BJ (cell line): ENCODE measurements at regions not wholly inside any gene's neighbourhood (a gene's known extent, or its start where the extent isn't known, plus 50 kb on each side); places are given as distances from the start of the nearest gene placed in this dataset.

Experiments
- CTCF ChIA-PET: fragments of 350-600 bp; formaldehyde crosslinking; extraction: SDS; loops from one replicate; lab custom pipeline; 2021; ENCODE audit warnings: antibody characterized with exemption, inconsistent platforms; lab: Yijun Ruan, JAX
- POLR2A ChIA-PET: fragments of 300-600 bp; sonication (Branson Sonifier 250); formaldehyde crosslinking; extraction: SDS; loops from one replicate; lab custom pipeline; 2021; ENCODE audit warnings: antibody characterized with exemption; lab: Charles Lee
- DNase-seq: peaks from one replicate; pipeline ENCODE4 v3.0.0-alpha.2; 2011; ENCODE audit warnings: low read depth
- H3K27me3 ChIP-seq: 2 replicates; pipeline ENCODE4 v1.6.0; 2011; ENCODE audit warnings: low read length; ENCODE audit not compliant: control insufficient read depth, insufficient read depth
- H3K36me3 ChIP-seq: 2 replicates; pipeline ENCODE4 v1.5.1; 2011; ENCODE audit warnings: low read length; ENCODE audit not compliant: control insufficient read depth, insufficient read depth
- H3K4me3 ChIP-seq: 2 replicates; pipeline ENCODE4 v1.5.1; 2011; ENCODE audit warnings: low read depth, mild to moderate bottlenecking, control low read depth, low read length
- TF ChIP-seq, protein P1 (sequence below): IDR thresholded peaks from 2 replicates; pipeline ENCODE4 v1.5.1; 2011; ENCODE audit warnings: low read depth, mild to moderate bottlenecking, control low read depth, inconsistent platforms, low read length, moderate library complexity; ENCODE audit not compliant: insufficient read depth

DNA sequence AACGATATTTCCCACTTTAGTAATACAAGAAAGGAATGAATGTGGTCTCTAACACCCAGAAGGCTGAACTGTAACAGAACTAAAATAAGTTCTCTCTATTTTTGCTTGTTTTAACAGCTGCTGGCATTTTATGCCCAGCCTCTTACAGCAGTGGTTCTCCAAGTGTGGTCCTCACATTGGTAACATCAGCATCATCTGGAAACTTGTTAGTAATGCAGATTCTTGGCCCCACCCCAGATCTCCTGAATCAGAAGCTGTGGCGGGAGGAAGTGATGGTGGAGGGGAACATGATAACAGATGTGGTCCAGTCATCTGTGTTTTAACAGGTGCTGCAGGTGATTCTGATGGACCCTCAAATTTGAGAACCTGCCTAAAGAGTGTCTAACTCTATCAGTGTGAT lies 170.1 kb downstream of the TMEM26 start:
- TF ChIP-seq, protein P1, sequence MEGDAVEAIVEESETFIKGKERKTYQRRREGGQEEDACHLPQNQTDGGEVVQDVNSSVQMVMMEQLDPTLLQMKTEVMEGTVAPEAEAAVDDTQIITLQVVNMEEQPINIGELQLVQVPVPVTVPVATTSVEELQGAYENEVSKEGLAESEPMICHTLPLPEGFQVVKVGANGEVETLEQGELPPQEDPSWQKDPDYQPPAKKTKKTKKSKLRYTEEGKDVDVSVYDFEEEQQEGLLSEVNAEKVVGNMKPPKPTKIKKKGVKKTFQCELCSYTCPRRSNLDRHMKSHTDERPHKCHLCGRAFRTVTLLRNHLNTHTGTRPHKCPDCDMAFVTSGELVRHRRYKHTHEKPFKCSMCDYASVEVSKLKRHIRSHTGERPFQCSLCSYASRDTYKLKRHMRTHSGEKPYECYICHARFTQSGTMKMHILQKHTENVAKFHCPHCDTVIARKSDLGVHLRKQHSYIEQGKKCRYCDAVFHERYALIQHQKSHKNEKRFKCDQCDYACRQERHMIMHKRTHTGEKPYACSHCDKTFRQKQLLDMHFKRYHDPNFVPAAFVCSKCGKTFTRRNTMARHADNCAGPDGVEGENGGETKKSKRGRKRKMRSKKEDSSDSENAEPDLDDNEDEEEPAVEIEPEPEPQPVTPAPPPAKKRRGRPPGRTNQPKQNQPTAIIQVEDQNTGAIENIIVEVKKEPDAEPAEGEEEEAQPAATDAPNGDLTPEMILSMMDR = no peak
- Histone ChIP-seq H3K36me3 (no peaks in the 10 kb centered on the region), H3K4me3 (no peak overlapping the region), H3K27me3 (no peaks in the 10 kb centered on the region)
- ChIA-PET CTCF (interaction anchor here (0.6 to 1.2 kb wide), 3 partner anchors 113 to 463 kb away, joined by 3 to 4 read pairs (median 3); no protein-coding TSS in a partner anchor), POLR2A (no interaction called here)
- DNase-seq = no peak

DNA sequence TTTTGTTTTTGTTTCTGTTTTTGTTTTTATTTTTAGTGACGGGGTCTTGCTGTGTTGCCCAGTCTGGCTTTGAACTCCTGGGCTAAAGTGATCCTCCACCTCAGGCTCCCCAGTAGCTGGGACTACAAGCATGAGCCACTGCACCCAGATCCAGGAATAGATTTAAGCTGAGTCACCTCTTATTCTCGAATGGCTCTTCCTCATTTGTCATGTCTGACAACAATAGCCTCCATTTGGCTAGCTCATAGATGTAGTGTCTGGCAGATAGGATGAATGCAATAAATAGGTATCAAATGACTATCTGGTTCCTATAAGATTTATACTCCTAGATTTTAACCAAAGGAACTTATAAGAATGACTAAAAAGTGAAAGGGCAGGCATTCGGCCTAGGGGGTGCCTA lies 172.9 kb downstream of the TMEM26 start:
- ChIA-PET POLR2A (no interaction called here), CTCF (interaction anchor here (1.1 to 1.3 kb wide), 3 partner anchors 9 to 478 kb away, joined by 3 to 4 read pairs (median 3); no protein-coding TSS in a partner anchor)
- TF ChIP-seq, protein P1 = no peak
- Histone ChIP-seq H3K4me3 (no peak overlapping the region), H3K36me3 (no peaks in the 10 kb centered on the region), H3K27me3 (no peaks in the 10 kb centered on the region)
- DNase-seq = no peak

DNA sequence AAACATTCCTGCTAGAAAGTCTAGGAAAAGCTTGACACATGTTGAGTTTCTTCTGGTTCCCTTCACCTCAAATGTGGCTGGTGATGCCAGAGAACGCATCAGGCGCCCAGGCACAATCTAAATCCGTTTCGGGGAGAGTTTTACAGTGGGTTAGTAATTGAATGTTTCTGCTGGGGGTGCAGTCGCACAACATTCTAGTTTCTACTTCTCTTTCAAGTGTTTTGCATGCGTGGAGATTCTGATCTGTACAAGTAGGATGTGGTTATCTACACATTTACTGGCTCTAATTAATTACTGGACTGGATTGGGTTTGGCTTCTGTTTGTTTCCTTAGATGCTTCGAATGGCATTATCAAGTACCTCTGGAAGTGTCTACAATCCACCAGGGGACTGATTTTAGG lies 173.8 kb downstream of the TMEM26 start:
- TF ChIP-seq, protein P1 = no peak
- H3K4me3 ChIP-seq = no peak overlapping the region
- ChIA-PET POLR2A (no interaction called here), CTCF (interaction anchor here (1.3 kb wide), 2 partner anchors 8 to 72 kb away, joined by 3 to 4 read pairs; no protein-coding TSS in a partner anchor)
- H3K27me3 ChIP-seq = no peaks in the 10 kb centered on the region
- no peak for DNase-seq
- H3K36me3 ChIP-seq = no peaks in the 10 kb centered on the region

DNA sequence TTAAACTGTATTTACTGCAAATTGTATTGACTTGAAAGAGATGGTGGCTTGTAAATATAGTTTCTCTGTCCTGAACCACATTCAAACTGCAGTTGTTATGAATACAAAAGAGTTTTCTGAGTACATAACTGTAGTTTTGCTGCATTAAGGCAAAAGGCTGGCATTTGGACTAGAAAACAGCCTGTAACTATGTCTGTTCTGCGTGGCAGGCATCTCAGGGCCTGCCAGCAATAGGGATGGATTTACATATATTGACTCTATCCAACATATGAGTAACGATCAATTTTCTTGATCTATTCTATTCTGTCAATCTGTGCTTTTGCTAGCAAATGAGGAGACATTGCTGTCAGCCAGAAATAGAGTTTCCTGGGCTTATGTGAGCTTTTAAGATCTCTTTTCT lies 174.6 kb downstream of the TMEM26 start:
- no peak overlapping the region for H3K4me3 ChIP-seq
- H3K36me3 ChIP-seq = no peaks in the 10 kb centered on the region
- H3K27me3 ChIP-seq = no peaks in the 10 kb centered on the region
- POLR2A ChIA-PET = no interaction called here
- TF ChIP-seq, protein P1 = no peak
- DNase-seq = no peak
- CTCF ChIA-PET = no interaction called here

DNA sequence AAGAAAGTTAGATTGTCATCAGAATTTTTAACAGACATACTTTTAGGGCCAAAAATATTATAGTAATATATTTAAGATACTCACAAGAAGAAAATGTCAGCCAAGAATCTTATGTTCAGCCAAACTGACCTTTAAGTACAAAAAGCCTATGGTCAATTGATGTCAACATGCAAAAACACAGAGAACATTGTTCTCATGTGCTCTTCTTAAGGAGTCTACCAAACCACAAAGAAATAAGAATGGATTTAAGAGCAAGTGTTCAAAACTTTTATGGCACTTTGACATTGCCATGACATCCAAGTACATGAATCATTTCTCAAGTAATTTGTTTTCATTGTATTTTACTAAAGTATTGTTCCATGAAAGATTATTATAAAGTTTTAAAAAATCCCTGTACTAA lies 180.4 kb downstream of the TMEM26 start:
- ChIA-PET POLR2A (no interaction called here), CTCF (interaction anchor here (1.1 to 1.2 kb wide), 2 partner anchors 15 to 460 kb away, joined by 4 to 5 read pairs; no protein-coding TSS in a partner anchor)
- TF ChIP-seq, protein P1 = no peak
- H3K27me3 ChIP-seq = no peaks in the 10 kb centered on the region
- H3K4me3 ChIP-seq = no peak overlapping the region
- no peaks in the 10 kb centered on the region for H3K36me3 ChIP-seq
- DNase-seq = no peak
